NOMO-1 treated with DMSO at 0.1 percent for 48 hours (cell line): ENCODE measurements at regions not wholly inside any gene's neighbourhood (a gene's known extent, or its start where the extent isn't known, plus 50 kb on each side); places are given as distances from the start of the nearest gene placed in this dataset.
"Not testable (repeated sequence)": the region's sequence is repeated elsewhere in the genome, so short reads cannot be mapped to it uniquely, and the experiment has no call there.

ENCODE experiments used
- DNase-seq: peaks from one replicate; lab custom pipeline; 2025; ENCODE audit not compliant: unreplicated experiment; lab: John Stamatoyannopoulos, UW

DNA sequence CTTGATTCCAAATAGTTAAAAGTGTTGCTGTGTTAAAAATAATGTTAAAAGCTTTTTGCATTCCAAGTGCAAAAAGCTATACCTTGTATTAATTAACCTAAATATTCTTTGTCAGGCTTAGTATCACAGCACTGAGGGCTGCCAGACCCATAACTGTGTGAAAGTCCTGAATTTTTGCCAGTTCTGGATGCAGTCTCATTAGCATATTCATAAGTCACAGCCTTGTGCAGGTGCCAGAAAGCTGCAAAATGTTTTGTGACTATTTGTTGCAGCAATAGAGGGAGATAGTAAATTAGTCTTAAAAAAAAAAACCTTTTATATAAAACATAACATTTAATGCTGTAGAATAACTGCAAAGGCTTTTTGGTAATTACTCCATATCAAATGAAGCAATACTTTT is 56.6 kb downstream of the SLITRK1 start:
- DNase-seq, result no peak

DNA sequence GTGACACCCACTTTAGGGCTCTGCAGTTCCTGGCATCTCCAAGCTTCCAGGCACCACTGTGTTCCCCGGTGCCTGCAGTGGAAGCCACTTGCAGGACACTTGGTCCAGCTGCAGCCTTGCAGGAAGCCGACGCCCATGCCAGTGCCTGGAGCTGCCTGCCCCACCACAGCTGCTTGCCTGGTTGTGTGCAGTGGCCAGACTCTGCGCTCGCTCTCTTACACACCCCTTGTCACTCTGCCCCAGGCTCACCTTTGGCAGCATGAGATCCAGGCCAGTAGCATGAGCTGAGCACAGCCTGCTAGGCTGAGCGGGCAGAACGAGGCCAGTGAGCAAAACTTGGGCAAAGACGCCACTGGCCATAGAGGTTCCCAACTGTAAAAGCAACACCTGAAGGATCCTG is 57.7 kb downstream of the SLITRK1 start:
- no peak for DNase-seq

DNA sequence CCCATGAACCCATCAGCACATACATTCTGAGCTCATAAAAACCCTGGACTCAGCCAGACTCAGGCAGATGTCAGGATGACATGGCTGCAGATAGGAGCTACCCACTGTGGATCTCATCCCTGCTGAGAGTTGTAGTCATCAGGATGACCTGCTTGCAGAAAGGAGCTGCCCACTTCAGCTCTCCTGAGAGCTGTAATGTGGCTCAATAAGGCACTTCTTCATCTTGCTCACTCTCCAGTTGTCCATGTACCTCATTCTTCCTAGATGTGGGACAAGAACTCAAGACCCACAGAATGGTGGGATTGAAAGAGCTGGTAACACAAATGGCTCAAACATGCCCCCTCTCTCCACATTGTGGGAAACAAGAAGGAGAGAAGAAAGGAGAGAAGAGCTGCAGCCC is 58.2 kb downstream of the SLITRK1 start:
- no peak for DNase-seq

DNA sequence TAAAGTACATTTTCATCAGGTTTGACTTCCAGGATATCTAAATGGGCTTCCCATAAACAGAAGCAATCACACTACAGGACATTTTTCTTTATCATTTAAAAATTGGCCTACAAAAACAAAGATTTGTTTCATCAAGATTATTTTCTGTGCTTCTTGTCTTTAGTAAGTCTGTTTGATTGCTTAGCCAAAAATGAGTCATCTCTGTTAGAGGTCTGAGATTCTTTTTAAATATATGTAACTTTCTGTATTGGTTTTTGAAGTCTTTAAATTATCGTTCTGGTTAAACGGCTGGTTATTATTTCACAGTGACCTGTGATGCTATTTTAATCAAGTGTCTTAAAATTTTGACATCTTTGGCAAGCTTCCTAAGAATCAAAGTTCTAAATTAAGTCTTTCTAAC is 62.7 kb downstream of the SLITRK1 start:
- DNase-seq, result no peak

DNA sequence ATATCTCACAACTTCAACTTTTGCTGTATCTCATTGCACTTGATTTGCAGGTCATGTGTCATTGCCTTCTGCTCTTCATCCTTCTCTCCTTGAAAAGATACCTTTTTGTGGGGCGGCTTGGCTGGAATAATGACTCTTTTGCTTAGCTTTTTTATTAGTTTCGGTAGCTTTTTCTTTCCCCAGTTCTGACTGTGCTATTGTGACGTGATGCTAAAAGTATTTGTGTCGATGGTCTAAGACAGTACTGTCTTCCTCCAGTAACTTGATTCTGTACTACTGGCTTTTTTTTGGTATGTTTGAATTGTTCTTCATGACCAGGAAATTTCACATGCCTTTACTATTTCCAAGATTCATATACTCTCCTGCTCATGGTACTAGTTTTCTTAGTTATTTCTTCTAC is 63.1 kb downstream of the SLITRK1 start:
- DNase-seq, result no peak

DNA sequence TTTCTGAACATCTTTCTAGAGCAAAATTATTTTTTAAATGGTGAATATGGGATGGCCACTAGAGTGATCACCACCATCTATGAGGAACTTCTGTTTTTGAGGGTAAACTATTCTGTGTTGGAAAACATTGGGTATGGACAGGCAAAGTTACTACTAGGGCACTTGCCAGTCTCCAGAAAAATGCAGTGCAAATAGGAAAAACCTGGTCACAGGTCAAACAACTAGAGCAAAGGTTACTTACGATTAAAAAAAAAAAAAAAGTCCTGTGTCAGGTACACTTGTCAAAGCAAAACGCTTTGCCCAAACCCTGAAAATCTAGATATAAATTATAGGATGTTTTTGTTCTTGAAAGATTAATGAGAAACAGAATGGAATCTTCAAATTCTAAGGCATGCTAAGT is 66.2 kb downstream of the SLITRK1 start:
- no peak for DNase-seq

DNA sequence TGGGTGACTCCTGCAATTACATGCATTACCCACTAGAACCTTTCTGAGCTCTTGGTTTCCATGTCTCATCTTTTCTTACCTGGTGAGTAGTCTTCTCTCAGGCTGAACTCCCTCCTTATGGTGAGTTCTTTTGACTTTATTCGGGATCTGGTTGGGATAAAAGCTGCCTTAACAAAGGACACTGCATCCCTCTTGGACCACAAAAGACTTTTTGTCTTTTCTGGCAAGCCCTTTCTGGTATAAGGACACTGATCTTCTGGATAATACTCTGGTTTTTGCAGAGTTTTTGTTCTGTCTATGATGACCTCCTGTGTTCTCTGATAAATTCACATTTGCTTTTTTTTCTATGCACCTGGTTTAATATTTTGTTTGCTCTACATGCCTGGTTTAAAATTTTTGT is 66.7 kb downstream of the SLITRK1 start:
- no peak for DNase-seq

DNA sequence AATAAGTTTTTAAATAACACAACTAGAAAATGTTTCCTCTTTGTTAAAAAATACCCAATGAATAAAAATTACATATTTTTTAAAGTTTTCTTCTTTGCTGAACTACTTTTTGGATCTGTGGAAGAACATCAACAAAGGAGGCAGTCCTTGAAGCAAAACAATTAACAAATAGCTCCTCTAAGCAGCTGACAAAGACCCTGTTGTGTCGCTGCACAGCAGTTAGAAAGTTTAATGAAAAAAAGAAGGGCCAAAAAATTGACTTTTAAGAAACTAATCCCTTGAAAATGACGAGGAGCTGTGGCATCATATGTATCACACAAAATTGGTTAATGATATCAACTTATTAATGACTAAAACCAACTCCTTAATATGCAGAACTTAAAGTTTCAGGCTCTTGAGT is 72.1 kb downstream of the SLITRK1 start:
- no peak for DNase-seq

DNA sequence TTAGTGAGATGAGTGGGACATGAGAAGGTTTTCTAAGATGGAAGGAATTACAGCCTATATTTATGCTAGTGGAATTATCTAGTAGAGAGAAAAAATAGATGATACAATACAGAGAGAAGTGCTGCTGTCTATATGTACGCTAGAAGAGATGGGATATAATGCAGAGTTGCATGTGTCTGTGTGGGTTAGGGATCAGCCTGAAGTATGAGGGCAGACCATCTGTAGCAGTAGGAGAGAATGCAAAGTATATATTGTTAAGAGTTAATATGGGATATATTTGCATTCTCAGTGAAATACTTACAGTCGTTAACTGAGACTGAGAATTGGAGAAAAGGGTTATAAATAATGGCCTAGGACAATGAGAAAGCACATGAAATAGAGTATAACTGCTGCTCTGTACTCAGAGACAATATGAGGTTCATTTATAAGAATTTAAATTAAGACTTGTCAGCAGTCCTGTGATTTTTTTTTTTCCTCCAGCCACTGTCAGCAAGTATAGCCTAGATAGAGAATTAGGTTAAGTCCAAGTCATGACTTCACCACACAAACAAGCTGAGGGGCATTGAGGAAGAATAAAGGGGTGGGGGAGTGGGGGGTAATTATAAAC is 77.8 kb downstream of the SLITRK1 start:
- DNase-seq, result no peak

DNA sequence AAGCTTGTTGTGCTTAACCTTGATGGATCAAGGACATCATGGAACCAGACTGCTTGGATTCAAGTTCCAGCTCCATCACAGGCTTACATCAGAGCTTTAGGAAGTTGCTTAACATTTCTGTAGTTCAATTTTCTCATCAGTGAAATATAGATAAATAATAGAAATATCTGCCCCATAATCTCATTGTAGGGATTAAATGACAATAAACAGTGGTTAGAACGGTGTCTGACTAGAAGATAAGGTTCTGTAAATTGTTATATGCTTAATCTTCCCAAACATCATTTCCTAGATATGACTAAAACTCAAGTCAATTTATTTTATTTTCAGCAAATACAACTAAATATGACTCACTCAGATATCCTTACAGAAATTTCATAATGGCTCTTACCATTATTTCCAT is 83.5 kb downstream of the SLITRK1 start:
- DNase-seq, result no peak

DNA sequence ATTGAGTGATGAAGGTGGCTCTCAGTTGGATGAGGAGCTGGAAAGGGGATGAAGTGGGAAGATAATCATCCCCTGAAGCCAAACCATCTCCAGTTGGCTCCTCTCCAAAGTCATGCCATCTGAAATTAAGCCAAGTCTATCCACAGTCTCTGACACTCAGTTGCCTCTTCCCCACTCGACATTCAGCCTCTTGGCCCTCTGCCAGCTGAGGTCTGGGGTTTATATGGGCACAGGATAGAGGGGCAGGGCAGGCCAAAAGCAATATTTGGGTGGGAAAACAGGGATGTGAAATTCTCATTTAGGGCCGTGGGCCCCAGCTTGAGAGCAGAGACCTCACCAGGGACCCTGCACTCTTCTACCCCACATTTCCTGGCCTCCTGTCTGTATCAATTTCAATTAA is 85.9 kb downstream of the SLITRK1 start:
- no peak for DNase-seq

DNA sequence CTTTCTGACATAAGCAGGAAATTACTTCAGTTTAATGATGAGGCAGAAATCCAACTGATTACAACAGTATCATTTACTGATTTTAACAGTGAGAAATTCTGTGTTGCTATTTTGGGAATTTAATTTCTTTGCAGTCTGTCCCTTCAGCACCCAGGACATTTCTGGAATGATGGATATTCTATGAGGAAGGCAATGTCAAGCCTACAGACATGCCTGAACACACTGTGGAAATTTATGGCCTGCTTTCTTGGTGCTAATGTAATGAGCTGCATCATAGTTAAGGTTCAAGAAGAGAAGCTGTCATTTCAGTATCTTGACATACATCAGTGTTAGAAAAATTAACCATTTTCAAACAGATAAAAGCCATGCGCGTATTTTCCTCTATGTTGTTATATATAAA is 87.7 kb downstream of the SLITRK1 start:
- DNase-seq, result no peak

DNA sequence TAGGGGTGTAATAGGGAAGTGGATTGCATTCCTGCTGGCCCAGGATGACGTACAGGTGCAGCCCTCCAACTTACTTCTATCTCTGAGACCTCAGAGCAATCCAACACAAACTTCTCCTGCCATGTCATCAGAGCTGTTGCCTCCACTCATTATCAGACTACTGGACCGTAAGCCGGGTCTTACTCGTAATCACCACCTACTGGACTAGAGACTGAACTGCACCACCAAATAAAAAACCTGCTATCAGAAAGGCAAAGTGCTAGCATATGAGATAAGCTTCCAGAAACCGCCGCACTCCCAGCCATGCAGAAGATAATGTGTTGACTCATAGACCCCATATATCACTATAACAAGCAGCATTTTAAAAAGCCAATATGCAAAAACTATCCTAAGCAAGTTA is 102.0 kb downstream of the SLITRK1 start:
- DNase-seq, result no peak

DNA sequence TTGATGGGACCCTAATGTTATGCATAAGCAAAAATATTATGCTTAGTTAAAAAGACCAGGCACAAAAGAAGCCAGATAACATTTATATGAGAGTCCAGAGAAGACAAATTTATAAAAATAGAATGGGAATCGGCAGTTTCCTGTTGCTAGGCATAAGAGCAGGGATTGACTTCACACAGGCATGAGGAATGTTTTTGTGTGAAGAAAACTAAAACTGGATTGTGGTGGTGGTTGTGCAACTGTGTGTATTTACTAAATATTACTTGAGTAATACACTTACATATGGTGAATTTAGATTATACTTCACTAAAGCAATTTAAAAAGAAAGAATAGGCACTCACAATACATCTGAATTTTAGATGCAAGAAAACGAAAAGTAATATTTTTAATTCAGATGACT is 108.3 kb downstream of the SLITRK1 start:
- DNase-seq, result no peak

DNA sequence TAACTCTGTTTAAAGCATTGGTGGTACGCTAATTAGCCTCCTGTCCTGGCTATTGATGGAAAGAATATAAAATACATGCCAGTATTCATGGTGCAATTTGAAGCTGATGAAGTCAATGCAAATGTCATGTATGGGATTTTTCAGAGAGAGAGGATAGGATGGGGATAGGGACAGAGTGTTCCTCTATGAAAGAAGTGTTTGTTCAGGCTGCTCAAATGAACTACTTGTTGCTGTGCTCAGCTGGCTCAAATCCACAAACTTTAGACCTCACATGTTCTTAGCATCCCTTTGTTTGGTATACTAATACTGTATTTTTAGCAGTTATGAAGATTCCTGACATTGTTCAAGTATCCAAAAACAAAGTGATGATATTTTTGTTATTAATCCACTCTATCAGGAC is 116.5 kb downstream of the SLITRK1 start:
- DNase-seq, result no peak

DNA sequence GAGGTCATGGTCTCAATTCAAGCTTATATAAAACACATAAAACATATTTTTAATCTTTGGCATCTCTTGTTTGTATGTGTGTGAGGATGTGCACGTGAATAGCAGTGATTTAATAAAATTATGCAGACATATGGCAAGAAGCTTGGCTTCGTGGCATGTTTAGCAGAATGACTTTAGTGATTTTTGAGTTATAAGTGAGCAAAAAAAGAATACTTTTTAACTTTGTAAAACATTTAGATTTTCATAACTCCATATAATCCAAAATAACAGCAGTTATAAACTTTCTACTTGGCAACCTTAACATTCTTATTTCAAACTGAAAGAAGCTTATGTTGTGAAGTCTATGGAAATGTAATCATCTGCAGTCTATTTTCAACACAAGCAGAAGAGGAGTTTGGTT is 120.6 kb downstream of the SLITRK1 start:
- no peak for DNase-seq

DNA sequence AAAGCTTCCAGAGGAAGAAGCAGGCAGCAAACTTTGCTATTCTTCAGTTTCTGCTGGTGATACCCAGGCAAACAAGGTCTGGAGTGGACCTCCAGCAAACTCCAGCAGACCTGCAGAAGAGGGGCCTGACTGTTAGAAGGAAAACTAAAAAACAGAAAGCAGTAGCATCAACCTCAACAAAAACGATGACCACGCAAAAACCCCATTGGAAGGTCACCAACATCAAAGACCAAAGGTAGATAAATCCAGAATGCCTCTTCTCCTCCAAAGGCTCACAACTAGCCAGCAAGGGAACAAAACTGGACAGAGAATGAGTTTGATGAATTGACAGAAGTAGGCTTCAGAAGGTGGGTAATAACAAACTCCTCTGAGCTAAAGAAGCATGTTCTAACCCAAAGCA is 127.1 kb downstream of the SLITRK1 start:
- not testable (repeated sequence) for DNase-seq

DNA sequence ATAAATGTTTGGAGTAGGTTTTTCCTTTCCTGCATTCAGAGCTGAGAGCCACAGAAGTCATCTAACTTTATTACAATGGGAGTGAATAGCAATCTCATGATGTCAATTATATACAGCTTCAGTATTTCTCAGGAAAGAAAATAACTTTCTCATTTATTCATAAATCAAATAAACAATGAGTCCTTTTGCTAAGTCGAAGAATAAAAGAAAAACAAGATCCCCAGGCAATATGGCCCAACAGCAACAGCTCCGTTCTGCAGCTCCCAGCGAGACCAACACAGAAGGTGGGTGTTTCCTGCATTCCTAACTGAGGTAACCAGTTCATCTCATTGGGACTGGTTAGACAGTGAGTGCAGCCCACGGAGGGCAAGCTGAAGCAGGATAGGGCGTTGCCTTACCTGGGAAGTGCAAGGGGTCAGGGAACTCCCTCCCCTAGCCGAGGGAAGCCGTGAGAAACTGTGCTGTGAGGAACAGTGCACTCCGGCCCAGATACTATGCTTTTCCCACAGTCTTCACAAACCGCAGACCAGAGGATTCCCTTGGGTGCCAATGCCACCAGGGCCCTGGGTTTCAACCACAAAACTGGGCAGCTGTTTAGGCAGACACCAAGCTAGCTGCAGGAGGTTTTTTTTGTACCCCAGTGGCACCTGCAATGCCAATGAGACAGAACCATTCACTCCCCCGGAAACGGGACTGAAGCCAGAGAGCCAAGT is 128.2 kb downstream of the SLITRK1 start:
- DNase-seq, result no peak

DNA sequence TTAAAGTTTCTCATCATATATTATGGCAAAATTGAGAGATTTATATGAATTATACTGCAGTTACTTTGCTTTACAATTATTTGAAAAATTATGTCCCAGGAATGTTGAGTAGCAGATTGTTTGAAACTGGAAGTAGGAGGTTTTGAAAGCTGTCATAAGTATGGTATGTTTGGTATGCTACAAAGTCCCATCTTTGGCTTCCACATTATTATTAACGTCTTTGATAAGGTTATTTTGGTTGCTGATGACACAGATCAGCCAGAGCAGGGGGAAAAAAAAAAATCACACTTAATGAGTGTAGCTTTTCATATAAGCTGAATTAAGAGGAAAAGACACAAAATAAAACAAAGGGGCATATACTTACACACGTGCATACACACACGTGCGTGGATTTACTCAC is 130.1 kb downstream of the SLITRK1 start:
- DNase-seq, result no peak

DNA sequence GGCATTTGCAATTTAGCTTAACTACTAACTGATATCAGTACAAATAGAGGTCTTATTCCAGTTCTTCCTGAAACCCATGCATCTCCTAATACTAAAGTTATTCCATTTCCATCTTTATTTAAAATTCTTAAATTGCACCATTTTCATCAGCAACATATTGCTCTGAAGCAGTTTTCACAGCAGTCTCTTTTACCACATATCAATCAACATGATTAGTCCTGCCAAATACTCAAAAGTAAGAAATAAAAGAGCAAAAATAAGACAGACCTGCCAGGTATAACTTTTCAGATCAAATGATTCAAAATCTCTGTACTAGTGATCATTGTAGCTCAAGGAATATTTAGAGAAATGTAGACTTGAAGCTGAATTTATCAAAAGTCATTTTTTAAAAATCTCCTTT is 141.7 kb downstream of the SLITRK1 start:
- no peak for DNase-seq

DNA sequence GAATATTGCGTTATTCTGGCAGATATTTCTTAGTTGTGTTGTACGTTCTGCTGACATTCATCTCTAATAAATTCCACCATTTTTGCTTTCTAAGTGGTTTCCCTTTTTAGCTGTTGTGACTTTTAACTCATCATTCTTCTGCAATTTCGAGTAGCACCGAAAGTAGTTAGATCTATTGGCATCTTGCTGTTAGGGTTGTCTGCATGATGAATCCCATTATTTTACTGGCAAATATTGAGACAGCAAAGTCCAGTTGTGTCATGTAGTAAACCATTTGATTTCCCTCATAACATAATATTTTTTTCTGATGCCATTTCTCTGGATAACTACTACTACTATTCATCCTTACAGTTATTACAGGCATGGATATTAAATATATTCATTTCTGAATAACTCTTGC is 143.9 kb downstream of the SLITRK1 start:
- no peak for DNase-seq

DNA sequence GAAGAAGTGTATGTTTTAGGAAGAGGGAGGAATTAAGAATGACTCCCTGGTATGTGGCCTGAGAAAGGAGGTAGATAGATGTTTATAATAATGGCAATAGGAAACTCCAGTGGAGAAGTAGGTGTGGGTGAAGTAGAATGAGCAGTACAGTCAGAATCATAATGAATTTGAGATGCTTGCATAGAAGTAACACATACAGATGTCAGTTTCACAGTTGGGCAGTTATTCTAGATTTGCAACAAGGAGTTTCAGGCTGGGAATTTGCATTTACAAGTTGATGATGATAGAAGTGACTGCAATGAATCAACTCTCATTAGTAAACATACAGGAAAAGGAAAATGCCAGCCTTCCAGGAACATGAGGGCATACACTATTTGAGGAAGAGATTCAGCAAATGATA is 149.0 kb downstream of the SLITRK1 start:
- DNase-seq, result no peak

DNA sequence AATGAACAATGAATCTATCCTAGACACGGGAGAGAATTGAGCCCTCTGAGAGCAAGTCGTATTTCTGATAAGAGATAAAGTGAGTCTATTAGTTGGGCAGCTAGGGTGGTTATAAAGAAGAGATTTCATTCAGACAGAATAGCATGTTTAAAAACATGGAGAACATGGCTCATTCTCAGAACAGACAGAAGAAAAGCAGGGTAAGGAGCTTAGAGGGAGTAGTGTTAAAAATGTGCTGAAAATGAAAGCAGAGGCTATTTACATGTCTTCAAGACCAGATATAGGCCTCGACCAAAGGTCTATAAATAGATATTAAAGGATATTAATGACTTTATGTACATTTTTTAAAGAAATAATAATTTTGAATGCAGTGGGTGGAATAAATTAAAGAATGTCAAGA is 149.5 kb downstream of the SLITRK1 start:
- DNase-seq, result no peak
